CD14-positive monocyte (primary cell): ENCODE measurements at regions not wholly inside any gene's neighbourhood (a gene's known extent, or its start where the extent isn't known, plus 50 kb on each side); places are given as distances from the start of the nearest gene placed in this dataset.
"Not testable (repeated sequence)": the region's sequence is repeated elsewhere in the genome, so short reads cannot be mapped to it uniquely, and the experiment has no call there.

Experiments used
- DNase-seq, 3 donors: peaks; one replicate each; pipeline ENCODE4 v3.0.0-alpha.2; 2011 to 2022
- H2AFZ ChIP-seq: 2 replicates; pipeline ENCODE4 v1.6.0; 2012; ENCODE audit warnings: mild to moderate bottlenecking, low read depth, low read length, inconsistent platforms; ENCODE audit not compliant: insufficient read depth, poor library complexity, severe bottlenecking
- H3K27ac ChIP-seq, 2 donors: 1 replicate in 1 of 2; 2 replicates in 1 of 2; pipeline ENCODE4 v1.5.1; 2012 to 2013; ENCODE audit warnings: low read length in 2 of 2, control low read depth in 1 of 2, inconsistent platforms in 1 of 2, low read depth in 1 of 2, mild to moderate bottlenecking in 1 of 2
- H3K27me3 ChIP-seq, 2 donors: one replicate each; pipeline versions ENCODE4 v1.6.0 to v1.6.1; 2011 to 2013; ENCODE audit warnings: low read length in 2 of 2; ENCODE audit not compliant: control insufficient read depth in 2 of 2, insufficient read depth in 2 of 2
- H3K36me3 ChIP-seq, 2 donors: replicated peaks in 1 of 2; 1 replicate in 1 of 2; 2 replicates in 1 of 2; pipeline versions ENCODE4 v1.5.1 to v1.6.1; 2012 to 2013; ENCODE audit warnings: low read length in 2 of 2, control low read depth in 1 of 2, inconsistent platforms in 1 of 2, mild to moderate bottlenecking in 1 of 2; ENCODE audit not compliant: insufficient read depth in 2 of 2, control insufficient read depth in 1 of 2
- H3K4me1 ChIP-seq, 2 donors: 1 replicate in 1 of 2; 2 replicates in 1 of 2; pipeline versions ENCODE4 v1.5.1 to v1.6.1; 2012 to 2013; ENCODE audit warnings: low read length in 2 of 2, control low read depth in 1 of 2, inconsistent platforms in 1 of 2, mild to moderate bottlenecking in 1 of 2, moderate library complexity in 1 of 2; ENCODE audit not compliant: insufficient read depth in 2 of 2, control insufficient read depth in 1 of 2
- H3K4me2 ChIP-seq: replicated peaks from 2 replicates; pipeline ENCODE3; 2012; ENCODE audit warnings: low read length, moderate library complexity, mild to moderate bottlenecking; ENCODE audit not compliant: poor library complexity, severe bottlenecking; ENCODE audit errors: extremely low read depth
- H3K4me3 ChIP-seq, 3 experiments: fragments of 200-600 bp in 1 of 3; sonication (generic) in 1 of 3; replicated peaks in 1 of 3; 1 replicate in 2 of 3; 2 replicates in 1 of 3; pipeline ENCODE4 v1.5.1; 2011 to 2013; ENCODE audit warnings: low read length in 3 of 3, mild to moderate bottlenecking in 3 of 3, control low read depth in 2 of 3, low read depth in 2 of 3, inconsistent platforms in 1 of 3, moderate library complexity in 1 of 3
- H3K79me2 ChIP-seq: 2 replicates; pipeline ENCODE4 v1.6.0; 2012; ENCODE audit warnings: mild to moderate bottlenecking, control low read depth, inconsistent platforms, low read length, moderate library complexity; ENCODE audit not compliant: insufficient read depth
- H3K9ac ChIP-seq: 2 replicates; pipeline ENCODE4 v1.6.0; 2017; ENCODE audit warnings: low read length, mild to moderate bottlenecking; ENCODE audit not compliant: insufficient read depth, poor library complexity, severe bottlenecking
- H3K9me3 ChIP-seq, 2 donors: replicated peaks in 1 of 2; 1 replicate in 1 of 2; 2 replicates in 1 of 2; pipeline versions ENCODE4 v1.5.1 to v1.6.1; 2012 to 2013; ENCODE audit warnings: low read length in 2 of 2, control low read depth in 1 of 2; ENCODE audit not compliant: control insufficient read depth in 1 of 2, insufficient read depth in 1 of 2
- H4K20me1 ChIP-seq: 2 replicates; pipeline ENCODE4 v1.6.0; 2012; ENCODE audit warnings: mild to moderate bottlenecking, low read length, control low read depth, moderate library complexity; ENCODE audit not compliant: insufficient read depth
- H3K27ac Mint-ChIP-seq, 7 donors: one replicate each; pipeline ENCODE4 v1.8.0; 2020; ENCODE audit warnings: mild to moderate bottlenecking in 7 of 7, mixed read lengths in 7 of 7, moderate library complexity in 6 of 7, inconsistent platforms in 2 of 7
- H3K27me3 Mint-ChIP-seq, 3 donors: one replicate each; pipeline ENCODE4 v1.8.0; 2021 to 2022; ENCODE audit warnings: low read depth in 3 of 3, mild to moderate bottlenecking in 3 of 3, mixed read lengths in 3 of 3, moderate library complexity in 3 of 3, inconsistent platforms in 1 of 3
- H3K36me3 Mint-ChIP-seq, 2 donors: one replicate each; pipeline ENCODE4 v1.8.0; 2020; ENCODE audit warnings: mixed read lengths in 2 of 2, inconsistent platforms in 1 of 2, mild to moderate bottlenecking in 1 of 2
- H3K4me1 Mint-ChIP-seq: one replicate; pipeline ENCODE4 v1.8.0; 2020; ENCODE audit warnings: mild to moderate bottlenecking, mixed read lengths
- H3K4me3 Mint-ChIP-seq, 2 donors: one replicate each; pipeline ENCODE4 v1.8.0; 2020; ENCODE audit warnings: mild to moderate bottlenecking in 2 of 2, mixed read lengths in 2 of 2, moderate library complexity in 1 of 2
- H3K9me3 Mint-ChIP-seq, 7 donors: one replicate each; pipeline ENCODE4 v1.8.0; 2020 to 2022; ENCODE audit warnings: mixed read lengths in 7 of 7, mild to moderate bottlenecking in 6 of 7, moderate library complexity in 6 of 7, inconsistent platforms in 2 of 7
- CTCF ChIP-seq: fragments of 200-600 bp; IDR thresholded peaks from one replicate; pipeline ENCODE4 v1.8.0; 2022; ENCODE audit warnings: antibody characterized with exemption, mild to moderate bottlenecking
- WGBS: methylation state at CpG from one replicate; pipeline ENCODE4 v1.1.5; 2013; ENCODE audit warnings: missing lambda C conversion rate; ENCODE audit not compliant: insufficient coverage; 5-methylcytosine and 5-hydroxymethylcytosine counted together
- intact Hi-C, 2 donors: fragments of 100-400 bp; cut with micrococcal nuclease; formaldehyde crosslinking; loops; one replicate each; pipeline versions ENCODE4 v1.15.0 to v1.15.1; 2023

- intact Hi-C loops: no loop called here
- no peak for DNase-seq
- H2AFZ ChIP-seq: no peak overlapping the region
- Mint-ChIP-seq H3K27ac (no peak overlapping the region), H3K9me3 (peaks cover 0 to 4% (median 0%) of the 10 kb centered on the region in 7 donors), H3K27me3 (peaks cover 5 to 10% (median 5%) of the 10 kb centered on the region in 3 donors), H3K36me3 (no peaks in the 10 kb centered on the region), H3K4me1 (no peaks in the 10 kb centered on the region), H3K4me3 (no peak overlapping the region)
- no peaks in the 10 kb centered on the region for H4K20me1 ChIP-seq
- H3K4me3 ChIP-seq: no peak overlapping the region
- H3K9me3 ChIP-seq: no peaks in the 10 kb centered on the region
- H3K4me2 ChIP-seq: no peak overlapping the region
- no peak overlapping the region for H3K9ac ChIP-seq
- TF ChIP-seq CTCF: no peak
- WGBS: 85% methylated on average over 10 of the region's 10 CpGs
- no peak overlapping the region for H3K27ac ChIP-seq
- no peaks in the 10 kb centered on the region for H3K27me3 ChIP-seq
- H3K4me1 ChIP-seq: no peaks in the 10 kb centered on the region
- H3K36me3 ChIP-seq: no peaks in the 10 kb centered on the region
- no peaks in the 10 kb centered on the region for H3K79me2 ChIP-seq
Measured at GRCh38 chr17:5922476-5922875, 147.7 kb upstream of the WSCD1 start.

- Histone ChIP-seq H2AFZ (no peak overlapping the region), H3K79me2 (no peaks in the 10 kb centered on the region), H3K36me3 (no peaks in the 10 kb centered on the region), H3K4me1 (no peaks in the 10 kb centered on the region), H3K4me2 (no peak overlapping the region), H3K27ac (no peak overlapping the region), H3K9ac (no peak overlapping the region), H3K9me3 (no peaks in the 10 kb centered on the region), H3K27me3 (no peaks in the 10 kb centered on the region), H3K4me3 (no peak overlapping the region), H4K20me1 (no peaks in the 10 kb centered on the region)
- intact Hi-C loops: no loop called here
- no peaks in the 10 kb centered on the region for H3K4me1 Mint-ChIP-seq
- no peaks in the 10 kb centered on the region for H3K36me3 Mint-ChIP-seq
- peaks cover 1 to 8% (median 5%) of the 10 kb centered on the region in 3 donors for H3K27me3 Mint-ChIP-seq
- TF ChIP-seq CTCF: no peak
- peak overlapping the region in 1 of 7 donors; percentile 49 for H3K27ac Mint-ChIP-seq
- peaks cover 0 to 10% (median 6%) of the 10 kb centered on the region in 7 donors for H3K9me3 Mint-ChIP-seq
- DNase-seq: no peak
- no peak overlapping the region for H3K4me3 Mint-ChIP-seq
- 93% methylated on average over 10 of the region's 10 CpGs for WGBS
Measured at GRCh38 chr17:5929721-5930120, 140.5 kb upstream of the WSCD1 start.

GRCh38 chr17:5930555-5930954 is 139.6 kb upstream of the WSCD1 start:
- H3K27me3 ChIP-seq, H3K4me3 Mint-ChIP-seq, H3K27me3 Mint-ChIP-seq, H3K36me3 Mint-ChIP-seq, H3K9ac ChIP-seq, DNase-seq, intact Hi-C loops, H3K9me3 ChIP-seq, H2AFZ ChIP-seq, H3K27ac ChIP-seq, H3K4me1 Mint-ChIP-seq, H4K20me1 ChIP-seq, H3K4me3 ChIP-seq, H3K79me2 ChIP-seq, H3K4me2 ChIP-seq, H3K36me3 ChIP-seq, H3K4me1 ChIP-seq, H3K27ac Mint-ChIP-seq: not testable (repeated sequence)
- no CpG with 5 or more reads among the region's 1 CpG for WGBS
- H3K9me3 Mint-ChIP-seq: peaks cover 0 to 15% (median 6%) of the 10 kb centered on the region in 7 donors
